ENCODE measurements at regions not wholly inside any gene's neighbourhood (a gene's known extent, or its start where the extent isn't known, plus 50 kb on each side); places are given as distances from the start of the nearest gene placed in this dataset.
"Not testable (repeated sequence)": the region's sequence is repeated elsewhere in the genome, so short reads cannot be mapped to it uniquely, and the experiment has no call there.

- H3K79me1 ChIP-seq (ENCODE audit: low read depth, low read length); H3K14ac ChIP-seq (ENCODE audit: insufficient read length); H3K56ac ChIP-seq (replicated peaks; ENCODE audit: insufficient read length, low read depth, low read length); H2BK15ac ChIP-seq (ENCODE audit: low read length); H3K27ac ChIP-seq (ENCODE audit: low read depth, low read length); H3K18ac ChIP-seq (ENCODE audit: extremely low read depth, low read length); H3K4me1 ChIP-seq (replicated peaks in 1 of 4; ENCODE audit: control insufficient read depth in 3 of 4, insufficient read depth in 4 of 4, low read length in 3 of 4); H2BK5ac ChIP-seq (ENCODE audit: low read depth, low read length); DNase-seq (ENCODE audit: low read depth in 1 of 2, low spot score in 2 of 2); H4K8ac ChIP-seq (ENCODE audit: extremely low read depth, insufficient read depth, low read length); H3K4me3 ChIP-seq (ENCODE audit: extremely low read depth in 1 of 4, insufficient read depth in 2 of 4, low read depth in 3 of 4, low read length in 4 of 4); H3K4me2 ChIP-seq (ENCODE audit: insufficient read depth in 1 of 2, low read depth in 2 of 2, low read length in 2 of 2); FAIRE-seq; H3K36me3 ChIP-seq (ENCODE audit: control insufficient read depth in 2 of 4, insufficient read depth in 4 of 4, low read length in 3 of 4); H2BK12ac ChIP-seq (ENCODE audit: low read depth, low read length); H3K4ac ChIP-seq (replicated peaks; ENCODE audit: insufficient read length, low read depth, low read length); H3K23me2 ChIP-seq (ENCODE audit: low read depth, low read length); H4K5ac ChIP-seq (ENCODE audit: insufficient read length, low read depth, low read length); H2BK120ac ChIP-seq (replicated peaks; ENCODE audit: low read depth, low read length); POLR2A ChIA-PET (ENCODE audit: partially characterized antibody); H2AFZ ChIP-seq (ENCODE audit: low read length); H3K9me3 ChIP-seq (ENCODE audit: insufficient read depth in 2 of 2, low read depth in 1 of 2, low read length in 1 of 2); H3K23ac ChIP-seq (ENCODE audit: insufficient read length); H4K91ac ChIP-seq (replicated peaks; ENCODE audit: insufficient read length, low read length); H3K9ac ChIP-seq (replicated peaks in 1 of 4; ENCODE audit: extremely low read depth in 1 of 4, low read depth in 3 of 4, low read length in 3 of 4); H4K20me1 ChIP-seq (replicated peaks in 1 of 2; ENCODE audit: control insufficient read depth in 1 of 2, insufficient read depth in 2 of 2, low read length in 2 of 2); H3K79me2 ChIP-seq (ENCODE audit: control insufficient read depth in 1 of 2, insufficient read depth in 2 of 2, low read length in 2 of 2); H2AK5ac ChIP-seq (ENCODE audit: low read depth, low read length); H3K27me3 ChIP-seq (replicated peaks in 1 of 4; ENCODE audit: control insufficient read depth in 3 of 4, extremely low read depth in 1 of 4, insufficient read depth in 3 of 4, low read length in 3 of 4); H2BK20ac ChIP-seq (ENCODE audit: low read length): not testable (repeated sequence)
- CTCF ChIA-PET (ENCODE audit: partially characterized antibody), result interaction anchor here (1.2 to 1.8 kb wide), 6 partner anchors 8 to 66 kb away, joined by 3 to 9 read pairs (median 5); no protein-coding TSS in a partner anchor
- WGBS, 2 experiments (ENCODE audit: extremely low coverage in 1 of 2, insufficient coverage in 1 of 2, insufficient read length in 1 of 2, insufficient replicate concordance in 2 of 2, low coverage in 1 of 2, low lambda C conversion rate in 2 of 2, missing lambda C conversion rate in 1 of 2), result 84% methylated on average over 12 of the region's 12 CpGs; no CpG with 5 or more reads in 1 of the 2 experiments
Measured at GRCh38 chr13:96918861-96919631, 75.2 kb downstream of the OXGR1 start.
